ENCODE measurements at regions not wholly inside any gene's neighbourhood (a gene's known extent, or its start where the extent isn't known, plus 50 kb on each side); places are given as distances from the start of the nearest gene placed in this dataset.

DNA sequence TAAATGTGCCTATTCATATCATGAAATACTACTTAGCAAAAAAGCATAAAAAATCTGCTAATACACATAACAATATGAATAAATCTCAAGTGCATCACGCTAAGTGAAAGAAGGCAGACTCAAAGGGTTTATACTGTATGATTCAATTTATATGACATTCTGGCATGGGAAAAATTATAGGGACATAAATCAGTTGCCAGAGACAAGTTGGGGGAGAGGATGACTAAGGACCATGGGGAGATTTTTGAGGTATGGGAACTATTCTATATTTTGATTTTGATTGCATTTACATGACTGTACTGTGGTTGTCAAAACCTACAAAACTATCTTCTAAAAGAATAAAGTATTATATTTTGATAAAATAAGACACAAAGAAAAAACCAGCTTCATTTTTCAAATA, 650.3 kb upstream of the NR5A2 start:
- Histone ChIP-seq H3K27me3 (no peaks in the 10 kb centered on the region), H3K27ac (no peak overlapping the region), H3K4me3 (no peak overlapping the region), H3K4me1 (no peaks in the 10 kb centered on the region), H3K36me3 (no peaks in the 10 kb centered on the region), H3K9me3 (peaks cover 0 to 5% (median 0%) of the 10 kb centered on the region in 3 donors)
- intact Hi-C loops (cut with DNase I; ENCODE audit: low total_unique reads): no loop called here
- TF ChIP-seq, protein P1, sequence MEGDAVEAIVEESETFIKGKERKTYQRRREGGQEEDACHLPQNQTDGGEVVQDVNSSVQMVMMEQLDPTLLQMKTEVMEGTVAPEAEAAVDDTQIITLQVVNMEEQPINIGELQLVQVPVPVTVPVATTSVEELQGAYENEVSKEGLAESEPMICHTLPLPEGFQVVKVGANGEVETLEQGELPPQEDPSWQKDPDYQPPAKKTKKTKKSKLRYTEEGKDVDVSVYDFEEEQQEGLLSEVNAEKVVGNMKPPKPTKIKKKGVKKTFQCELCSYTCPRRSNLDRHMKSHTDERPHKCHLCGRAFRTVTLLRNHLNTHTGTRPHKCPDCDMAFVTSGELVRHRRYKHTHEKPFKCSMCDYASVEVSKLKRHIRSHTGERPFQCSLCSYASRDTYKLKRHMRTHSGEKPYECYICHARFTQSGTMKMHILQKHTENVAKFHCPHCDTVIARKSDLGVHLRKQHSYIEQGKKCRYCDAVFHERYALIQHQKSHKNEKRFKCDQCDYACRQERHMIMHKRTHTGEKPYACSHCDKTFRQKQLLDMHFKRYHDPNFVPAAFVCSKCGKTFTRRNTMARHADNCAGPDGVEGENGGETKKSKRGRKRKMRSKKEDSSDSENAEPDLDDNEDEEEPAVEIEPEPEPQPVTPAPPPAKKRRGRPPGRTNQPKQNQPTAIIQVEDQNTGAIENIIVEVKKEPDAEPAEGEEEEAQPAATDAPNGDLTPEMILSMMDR (IDR thresholded peaks at IDR 0.05): no peak
- no peak for DNase-seq

- Histone ChIP-seq H3K9me3 (no peaks in the 10 kb centered on the region), H3K4me1 (no peaks in the 10 kb centered on the region), H3K27me3 (no peaks in the 10 kb centered on the region), H3K27ac (no peak overlapping the region), H3K36me3 (no peaks in the 10 kb centered on the region), H3K4me3 (no peak overlapping the region)
- no peak for DNase-seq
- intact Hi-C loops (cut with DNase I; ENCODE audit: low total_unique reads): no loop called here
- TF ChIP-seq, protein P1 (IDR thresholded peaks at IDR 0.05): no peak
Observed at GRCh38 chr1:199383793-199384192, 643.7 kb upstream of the NR5A2 start.

DNA sequence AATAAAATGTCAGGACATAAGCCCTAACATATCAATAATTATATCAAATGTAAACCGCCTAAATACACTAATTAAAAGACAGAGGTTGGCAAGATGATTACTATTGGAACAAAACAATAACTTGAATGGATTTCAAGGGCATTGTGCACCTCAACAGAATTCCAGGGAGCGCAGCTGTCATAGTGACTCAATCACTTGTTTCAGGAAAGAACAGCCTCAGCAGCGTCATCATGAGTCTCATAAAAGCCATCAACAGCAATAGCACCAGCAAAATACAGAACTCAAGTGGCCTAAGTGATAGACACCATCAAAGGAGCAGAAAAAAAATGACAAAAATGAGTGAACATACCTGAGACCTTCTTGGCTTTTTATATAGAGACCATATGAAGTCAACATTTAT, 632.7 kb upstream of the NR5A2 start:
- no peak overlapping the region for H3K27ac ChIP-seq
- no peaks in the 10 kb centered on the region for H3K9me3 ChIP-seq
- DNase-seq: no peak
- no peaks in the 10 kb centered on the region for H3K36me3 ChIP-seq
- no peak overlapping the region for H3K4me3 ChIP-seq
- H3K27me3 ChIP-seq: no peaks in the 10 kb centered on the region
- intact Hi-C loops (cut with DNase I; ENCODE audit: low total_unique reads): no loop called here
- TF ChIP-seq, protein P1 (IDR thresholded peaks at IDR 0.05): no peak
- H3K4me1 ChIP-seq: no peaks in the 10 kb centered on the region

DNA sequence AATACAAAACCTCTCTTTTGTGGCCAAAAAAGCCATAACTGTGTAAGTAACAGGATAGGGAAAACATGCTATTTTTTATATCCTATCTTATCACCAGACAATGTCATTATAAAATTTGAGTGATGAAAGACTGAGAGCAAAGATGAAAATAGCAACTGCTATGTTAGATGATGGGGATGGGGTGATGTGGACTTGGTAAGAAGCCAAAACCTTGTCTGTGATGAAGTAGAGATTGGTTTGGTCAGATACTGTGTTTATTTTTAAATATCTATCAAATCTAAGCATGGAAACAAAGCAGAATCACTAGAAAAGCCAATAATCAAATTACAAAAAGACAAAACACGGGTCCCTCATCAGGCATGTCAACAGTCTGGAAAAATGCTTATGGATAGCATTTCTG, 631.1 kb upstream of the NR5A2 start:
- H3K36me3 ChIP-seq: no peaks in the 10 kb centered on the region

GRCh38 chr1:199399996-199400724, 627.4 kb upstream of the NR5A2 start:
- TF ChIP-seq, protein P1 (IDR thresholded peaks at IDR 0.05): no peak
- no peaks in the 10 kb centered on the region for H3K36me3 ChIP-seq
- no peaks in the 10 kb centered on the region for H3K9me3 ChIP-seq
- intact Hi-C loops (cut with DNase I; ENCODE audit: low total_unique reads): no loop called here
- no peak overlapping the region for H3K4me3 ChIP-seq
- DNase-seq: no peak
- peaks cover 0 to 22% (median 3%) of the 10 kb centered on the region in 4 donors for H3K4me1 ChIP-seq
- H3K27me3 ChIP-seq: no peaks in the 10 kb centered on the region
- H3K27ac ChIP-seq: no peak overlapping the region

More for the DNA sequence above, 631.1 kb upstream of the NR5A2 start:
- intact Hi-C loops (cut with DNase I; ENCODE audit: low total_unique reads): no loop called here
- DNase-seq: no peak
- Histone ChIP-seq H3K4me3 (no peak overlapping the region), H3K4me1 (no peaks in the 10 kb centered on the region), H3K9me3 (no peaks in the 10 kb centered on the region), H3K27me3 (no peaks in the 10 kb centered on the region), H3K27ac (no peak overlapping the region)
- TF ChIP-seq, protein P1 (IDR thresholded peaks at IDR 0.05): no peak

Data from tibial artery (tissue), 4 donors.